H1 (cell line): ENCODE measurements at regions not wholly inside any gene's neighbourhood (a gene's known extent, or its start where the extent isn't known, plus 50 kb on each side); places are given as distances from the start of the nearest gene placed in this dataset.

ENCODE experiments used
- FOSL1 ChIP-seq: IDR thresholded peaks from 2 replicates; pipeline ENCODE4 v1.6.1; 2011; ENCODE audit warnings: mild to moderate bottlenecking, low read depth, low read length, moderate library complexity; ENCODE audit not compliant: insufficient read depth
- KDM4A ChIP-seq: IDR thresholded peaks from one replicate; pipeline ENCODE4 v1.7.1; 2012; ENCODE audit warnings: low read depth, mild to moderate bottlenecking, moderate library complexity, low read length, inconsistent platforms; ENCODE audit not compliant: severe bottlenecking
- NRF1 ChIP-seq: IDR thresholded peaks from 2 replicates; pipeline ENCODE4 v1.6.1; 2011; ENCODE audit warnings: mild to moderate bottlenecking, low read depth, low read length, improper control_type of control experiment
- PHF8 ChIP-seq: fragments of 200-600 bp; sonication (generic); conservative IDR thresholded peaks from 2 replicates; pipeline ENCODE4 v1.7.1; 2012; ENCODE audit warnings: low read depth, mild to moderate bottlenecking, inconsistent platforms, low read length, moderate library complexity
- RAD21 ChIP-seq, 2 experiments: IDR thresholded peaks in 1 of 2; conservative IDR thresholded peaks in 1 of 2; 2 replicates each; pipeline ENCODE4 v1.6.1; 2011; ENCODE audit warnings: low read depth in 2 of 2, low read length in 2 of 2, improper control_type of control experiment in 1 of 2, inconsistent platforms in 1 of 2, mild to moderate bottlenecking in 1 of 2, moderate library complexity in 1 of 2
- TAF7 ChIP-seq: optimal IDR thresholded peaks from 2 replicates; pipeline ENCODE3; 2011; ENCODE audit warnings: low read depth, mild to moderate bottlenecking, inconsistent platforms, low read length, moderate library complexity, borderline replicate concordance

- TF ChIP-seq NRF1 (no peak), TAF7 (no peak), PHF8 (no peak), RAD21 (IDR thresholded peaks at IDR 0.05 in 1 of 2, conservative IDR thresholded peaks at IDR 0.05 in 1 of 2; ENCODE audit: low read depth in 2 of 2, low read length in 2 of 2) (no peak), KDM4A (no peak), FOSL1 (no peak)
Observed at GRCh38 chr7:24356718-24357386, 72.9 kb downstream of the NPY start (continued).
